ENCODE measurements at regions not wholly inside any gene's neighbourhood (a gene's known extent, or its start where the extent isn't known, plus 50 kb on each side); places are given as distances from the start of the nearest gene placed in this dataset.

DNA sequence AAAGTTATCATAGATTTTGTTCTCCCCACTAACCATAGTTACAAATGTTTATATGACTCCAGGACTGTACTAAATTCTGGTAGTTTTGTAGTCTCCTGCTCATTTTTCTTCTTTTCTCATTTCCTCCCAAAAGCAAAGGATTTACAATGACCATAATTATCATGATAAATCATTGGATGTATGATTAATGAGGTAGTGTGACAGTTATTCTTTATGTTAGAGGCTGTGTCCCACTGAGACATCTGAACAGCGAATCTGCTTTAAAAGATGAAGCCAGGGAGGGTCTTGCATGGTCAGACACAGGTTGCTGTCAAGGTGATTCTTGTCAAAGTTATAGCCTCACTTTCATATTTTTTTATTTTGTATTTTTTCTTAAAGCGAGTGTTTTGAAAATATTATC, 285.2 kb upstream of the STXBP5 start (continued):
- no peak for TF ChIP-seq POU2F2 (IDR thresholded peaks at IDR 0.05; ENCODE audit: borderline replicate concordance, low read depth, low read length)
- TF ChIP-seq, protein P1, sequence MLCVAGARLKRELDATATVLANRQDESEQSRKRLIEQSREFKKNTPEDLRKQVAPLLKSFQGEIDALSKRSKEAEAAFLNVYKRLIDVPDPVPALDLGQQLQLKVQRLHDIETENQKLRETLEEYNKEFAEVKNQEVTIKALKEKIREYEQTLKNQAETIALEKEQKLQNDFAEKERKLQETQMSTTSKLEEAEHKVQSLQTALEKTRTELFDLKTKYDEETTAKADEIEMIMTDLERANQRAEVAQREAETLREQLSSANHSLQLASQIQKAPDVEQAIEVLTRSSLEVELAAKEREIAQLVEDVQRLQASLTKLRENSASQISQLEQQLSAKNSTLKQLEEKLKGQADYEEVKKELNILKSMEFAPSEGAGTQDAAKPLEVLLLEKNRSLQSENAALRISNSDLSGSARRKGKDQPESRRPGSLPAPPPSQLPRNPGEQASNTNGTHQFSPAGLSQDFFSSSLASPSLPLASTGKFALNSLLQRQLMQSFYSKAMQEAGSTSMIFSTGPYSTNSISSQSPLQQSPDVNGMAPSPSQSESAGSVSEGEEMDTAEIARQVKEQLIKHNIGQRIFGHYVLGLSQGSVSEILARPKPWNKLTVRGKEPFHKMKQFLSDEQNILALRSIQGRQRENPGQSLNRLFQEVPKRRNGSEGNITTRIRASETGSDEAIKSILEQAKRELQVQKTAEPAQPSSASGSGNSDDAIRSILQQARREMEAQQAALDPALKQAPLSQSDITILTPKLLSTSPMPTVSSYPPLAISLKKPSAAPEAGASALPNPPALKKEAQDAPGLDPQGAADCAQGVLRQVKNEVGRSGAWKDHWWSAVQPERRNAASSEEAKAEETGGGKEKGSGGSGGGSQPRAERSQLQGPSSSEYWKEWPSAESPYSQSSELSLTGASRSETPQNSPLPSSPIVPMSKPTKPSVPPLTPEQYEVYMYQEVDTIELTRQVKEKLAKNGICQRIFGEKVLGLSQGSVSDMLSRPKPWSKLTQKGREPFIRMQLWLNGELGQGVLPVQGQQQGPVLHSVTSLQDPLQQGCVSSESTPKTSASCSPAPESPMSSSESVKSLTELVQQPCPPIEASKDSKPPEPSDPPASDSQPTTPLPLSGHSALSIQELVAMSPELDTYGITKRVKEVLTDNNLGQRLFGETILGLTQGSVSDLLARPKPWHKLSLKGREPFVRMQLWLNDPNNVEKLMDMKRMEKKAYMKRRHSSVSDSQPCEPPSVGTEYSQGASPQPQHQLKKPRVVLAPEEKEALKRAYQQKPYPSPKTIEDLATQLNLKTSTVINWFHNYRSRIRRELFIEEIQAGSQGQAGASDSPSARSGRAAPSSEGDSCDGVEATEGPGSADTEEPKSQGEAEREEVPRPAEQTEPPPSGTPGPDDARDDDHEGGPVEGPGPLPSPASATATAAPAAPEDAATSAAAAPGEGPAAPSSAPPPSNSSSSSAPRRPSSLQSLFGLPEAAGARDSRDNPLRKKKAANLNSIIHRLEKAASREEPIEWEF (IDR thresholded peaks at IDR 0.05; ENCODE audit: insufficient replicate concordance, low read depth, low read length), result no peak
- TF ChIP-seq, protein P2, sequence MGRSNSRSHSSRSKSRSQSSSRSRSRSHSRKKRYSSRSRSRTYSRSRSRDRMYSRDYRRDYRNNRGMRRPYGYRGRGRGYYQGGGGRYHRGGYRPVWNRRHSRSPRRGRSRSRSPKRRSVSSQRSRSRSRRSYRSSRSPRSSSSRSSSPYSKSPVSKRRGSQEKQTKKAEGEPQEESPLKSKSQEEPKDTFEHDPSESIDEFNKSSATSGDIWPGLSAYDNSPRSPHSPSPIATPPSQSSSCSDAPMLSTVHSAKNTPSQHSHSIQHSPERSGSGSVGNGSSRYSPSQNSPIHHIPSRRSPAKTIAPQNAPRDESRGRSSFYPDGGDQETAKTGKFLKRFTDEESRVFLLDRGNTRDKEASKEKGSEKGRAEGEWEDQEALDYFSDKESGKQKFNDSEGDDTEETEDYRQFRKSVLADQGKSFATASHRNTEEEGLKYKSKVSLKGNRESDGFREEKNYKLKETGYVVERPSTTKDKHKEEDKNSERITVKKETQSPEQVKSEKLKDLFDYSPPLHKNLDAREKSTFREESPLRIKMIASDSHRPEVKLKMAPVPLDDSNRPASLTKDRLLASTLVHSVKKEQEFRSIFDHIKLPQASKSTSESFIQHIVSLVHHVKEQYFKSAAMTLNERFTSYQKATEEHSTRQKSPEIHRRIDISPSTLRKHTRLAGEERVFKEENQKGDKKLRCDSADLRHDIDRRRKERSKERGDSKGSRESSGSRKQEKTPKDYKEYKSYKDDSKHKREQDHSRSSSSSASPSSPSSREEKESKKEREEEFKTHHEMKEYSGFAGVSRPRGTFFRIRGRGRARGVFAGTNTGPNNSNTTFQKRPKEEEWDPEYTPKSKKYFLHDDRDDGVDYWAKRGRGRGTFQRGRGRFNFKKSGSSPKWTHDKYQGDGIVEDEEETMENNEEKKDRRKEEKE (IDR thresholded peaks at IDR 0.05), result no peak

GRCh38 chr6:146923205-146923833, 280.9 kb upstream of the STXBP5 start:
- H3K9me3 ChIP-seq (replicated peaks; ENCODE audit: control insufficient read depth, insufficient read depth, low read length), result no peaks in the 10 kb centered on the region
- H2AFZ ChIP-seq (ENCODE audit: control insufficient read depth, low read depth, low read length), result no peak overlapping the region
- DNase-seq (ENCODE audit: low read depth, low spot score) (no peak), ATAC-seq (no peak), FAIRE-seq (no peak)
- H3K79me2 ChIP-seq (ENCODE audit: control insufficient read depth, insufficient read depth, low read length), result no peaks in the 10 kb centered on the region
- H3K4me2 ChIP-seq (ENCODE audit: control insufficient read depth, insufficient read depth), result no peak overlapping the region
- intact Hi-C loops (cut with micrococcal nuclease; ENCODE audit: unreplicated experiment), result no loop called here
- RAD21 ChIA-PET (ENCODE audit: unreplicated experiment), result no interaction called here
- SMC1A ChIA-PET (ENCODE audit: uncharacterized antibody, unreplicated experiment), result no interaction called here
- 38% methylated on average over 2 of the region's 2 CpGs for WGBS (ENCODE audit: insufficient coverage, insufficient replicate concordance, low lambda C conversion rate, missing lambda C conversion rate)
- in situ Hi-C loops (cut with MboI), result no loop called here
- H3K36me3 ChIP-seq (ENCODE audit: control insufficient read depth in 2 of 2, insufficient read depth in 2 of 2, low read length in 1 of 2), result no peaks in the 10 kb centered on the region
- TF ChIP-seq PML (IDR thresholded peaks at IDR 0.05; ENCODE audit: low read length), result no peak
- H3K4me1 ChIP-seq (ENCODE audit: control insufficient read depth, insufficient read depth, low read length), result no peaks in the 10 kb centered on the region
- H3K27me3 ChIP-seq (replicated peaks in 1 of 2; ENCODE audit: control insufficient read depth in 2 of 2, insufficient read depth in 2 of 2, low read length in 1 of 2), result no peaks in the 10 kb centered on the region
- POLR2A ChIA-PET, result no interaction called here
- H3K4me3 ChIP-seq, result no peak overlapping the region
- no TSS peak for BruUV-seq (replicated peaks)
- H3K9ac ChIP-seq (ENCODE audit: control insufficient read depth, insufficient read depth, low read length), result no peak overlapping the region
- H3K27ac ChIP-seq (ENCODE audit: control insufficient read depth, insufficient read depth), result no peak overlapping the region
- CTCF ChIA-PET, result no interaction called here
- no peaks in the 10 kb centered on the region for H4K20me1 ChIP-seq (ENCODE audit: control insufficient read depth, insufficient read depth)

Measured in GM12878 (cell line).